HL-60 (cell line): ENCODE measurements at regions not wholly inside any gene's neighbourhood (a gene's known extent, or its start where the extent isn't known, plus 50 kb on each side); places are given as distances from the start of the nearest gene placed in this dataset.
A peak's percentile ranks its signal among the peaks of the same experiment; 100 is the strongest.

ENCODE experiments used
- DNase-seq, 2 experiments: peaks; one replicate each; pipeline ENCODE4 v3.0.0-alpha.2; 2010 to 2020; ENCODE audit warnings: low read depth in 1 of 2, low spot score in 1 of 2
- H3K27ac ChIP-seq: fragments of 250-450 bp; sonication (Bioruptor Pico); replicated peaks from 2 replicates; pipeline ENCODE4 v1.5.1; 2020; ENCODE audit warnings: mild to moderate bottlenecking, moderate library complexity
- H3K27me3 ChIP-seq: fragments of 250-450 bp; sonication (Bioruptor Pico); 2 replicates; pipeline ENCODE4 v1.5.1; 2021; ENCODE audit warnings: mild to moderate bottlenecking, moderate library complexity; ENCODE audit not compliant: insufficient read depth, poor library complexity, severe bottlenecking
- H3K4me3 ChIP-seq: replicated peaks from 2 replicates; pipeline ENCODE4 v1.5.1; 2011; ENCODE audit warnings: mild to moderate bottlenecking, control low read depth, low read length; ENCODE audit not compliant: insufficient read depth
- GABPA ChIP-seq: IDR thresholded peaks from 2 replicates; pipeline ENCODE4 v1.6.1; 2012; ENCODE audit warnings: low read depth
- POLR2AphosphoS5 ChIP-seq: IDR thresholded peaks from 2 replicates; pipeline ENCODE4 v1.6.1; 2012; ENCODE audit warnings: low read depth
- SPI1 ChIP-seq: IDR thresholded peaks from 2 replicates; pipeline ENCODE4 v1.6.1; 2012; ENCODE audit warnings: low read depth, mild to moderate bottlenecking, borderline replicate concordance
- TF ChIP-seq, protein P1 (sequence below): IDR thresholded peaks from one replicate; pipeline ENCODE4 v1.5.1; 2011; ENCODE audit warnings: low read length, control low read depth, inconsistent platforms; ENCODE audit not compliant: insufficient read depth
- TF ChIP-seq, protein P2 (sequence below): IDR thresholded peaks from 2 replicates; pipeline ENCODE4 v1.6.1; 2012; ENCODE audit warnings: low read depth; ENCODE audit not compliant: insufficient replicate concordance

DNA sequence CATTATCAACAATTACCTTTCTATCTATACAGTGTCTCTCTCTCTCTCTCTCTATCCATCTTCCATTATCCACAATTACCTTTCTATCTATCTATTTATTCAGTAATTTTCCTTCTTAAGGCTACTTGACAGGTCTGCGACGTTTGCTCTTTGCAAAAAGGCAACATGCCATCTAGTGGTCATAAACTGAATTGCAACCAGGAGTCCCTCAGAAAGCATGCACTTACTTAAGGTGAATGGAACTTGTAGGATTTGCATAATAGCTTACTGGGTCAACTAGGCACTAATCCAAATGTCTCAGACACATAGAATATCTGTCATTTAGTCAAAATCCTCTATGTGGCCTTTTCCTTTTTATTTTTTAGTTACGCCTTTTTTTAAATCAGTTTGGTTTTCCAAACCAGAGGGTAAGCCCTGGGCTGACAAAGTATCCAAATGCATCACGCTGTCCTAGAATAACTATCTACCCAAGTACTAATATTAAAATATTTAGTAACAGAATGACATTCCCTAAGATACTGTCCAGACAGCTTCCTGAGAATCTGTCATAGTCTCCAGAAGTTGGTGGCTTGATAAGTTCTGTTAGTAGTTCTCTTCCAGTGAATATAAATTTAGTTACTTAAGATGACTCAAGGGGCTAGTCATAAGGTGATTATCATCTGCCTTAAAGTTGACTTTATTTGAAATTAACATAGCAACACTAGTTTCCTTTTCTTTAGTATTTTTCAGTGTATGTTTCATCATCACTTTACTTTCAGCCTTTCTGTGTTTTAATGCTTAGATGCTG lies 208.3 kb downstream of the PPP1R3A start:
- no peak overlapping the region for H3K4me3 ChIP-seq
- peak; percentile 52 to 53 for DNase-seq
- H3K27ac ChIP-seq: no peak overlapping the region
- H3K27me3 ChIP-seq: no peaks in the 10 kb centered on the region
- TF ChIP-seq, protein P1, sequence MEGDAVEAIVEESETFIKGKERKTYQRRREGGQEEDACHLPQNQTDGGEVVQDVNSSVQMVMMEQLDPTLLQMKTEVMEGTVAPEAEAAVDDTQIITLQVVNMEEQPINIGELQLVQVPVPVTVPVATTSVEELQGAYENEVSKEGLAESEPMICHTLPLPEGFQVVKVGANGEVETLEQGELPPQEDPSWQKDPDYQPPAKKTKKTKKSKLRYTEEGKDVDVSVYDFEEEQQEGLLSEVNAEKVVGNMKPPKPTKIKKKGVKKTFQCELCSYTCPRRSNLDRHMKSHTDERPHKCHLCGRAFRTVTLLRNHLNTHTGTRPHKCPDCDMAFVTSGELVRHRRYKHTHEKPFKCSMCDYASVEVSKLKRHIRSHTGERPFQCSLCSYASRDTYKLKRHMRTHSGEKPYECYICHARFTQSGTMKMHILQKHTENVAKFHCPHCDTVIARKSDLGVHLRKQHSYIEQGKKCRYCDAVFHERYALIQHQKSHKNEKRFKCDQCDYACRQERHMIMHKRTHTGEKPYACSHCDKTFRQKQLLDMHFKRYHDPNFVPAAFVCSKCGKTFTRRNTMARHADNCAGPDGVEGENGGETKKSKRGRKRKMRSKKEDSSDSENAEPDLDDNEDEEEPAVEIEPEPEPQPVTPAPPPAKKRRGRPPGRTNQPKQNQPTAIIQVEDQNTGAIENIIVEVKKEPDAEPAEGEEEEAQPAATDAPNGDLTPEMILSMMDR: peak; percentile 88
- no peak for TF ChIP-seq GABPA
- no peak for TF ChIP-seq SPI1

DNA sequence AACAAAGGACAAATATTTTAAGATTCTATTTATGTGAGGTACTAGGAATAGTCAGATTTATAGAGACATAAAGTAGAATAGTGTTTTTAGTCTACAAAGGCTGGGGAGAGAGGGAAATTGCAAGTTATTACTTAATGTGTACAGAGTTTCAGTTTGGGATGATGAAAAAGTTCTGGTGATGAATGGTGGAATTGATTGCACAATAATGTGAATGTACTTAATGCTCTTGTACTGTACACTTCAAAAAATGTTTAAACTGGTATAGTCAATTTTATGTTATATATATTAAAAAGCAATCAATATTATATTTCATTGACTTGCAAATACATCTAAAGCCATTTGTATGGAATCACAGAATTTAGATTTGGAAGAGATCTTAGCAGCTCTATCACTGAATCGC lies 213.4 kb downstream of the PPP1R3A start:
- DNase-seq: no peak
- Histone ChIP-seq H3K4me3 (no peak overlapping the region), H3K27me3 (no peaks in the 10 kb centered on the region), H3K27ac (no peak overlapping the region)
- TF ChIP-seq POLR2AphosphoS5 (no peak), GABPA (no peak), SPI1 (no peak)
- TF ChIP-seq, protein P2, sequence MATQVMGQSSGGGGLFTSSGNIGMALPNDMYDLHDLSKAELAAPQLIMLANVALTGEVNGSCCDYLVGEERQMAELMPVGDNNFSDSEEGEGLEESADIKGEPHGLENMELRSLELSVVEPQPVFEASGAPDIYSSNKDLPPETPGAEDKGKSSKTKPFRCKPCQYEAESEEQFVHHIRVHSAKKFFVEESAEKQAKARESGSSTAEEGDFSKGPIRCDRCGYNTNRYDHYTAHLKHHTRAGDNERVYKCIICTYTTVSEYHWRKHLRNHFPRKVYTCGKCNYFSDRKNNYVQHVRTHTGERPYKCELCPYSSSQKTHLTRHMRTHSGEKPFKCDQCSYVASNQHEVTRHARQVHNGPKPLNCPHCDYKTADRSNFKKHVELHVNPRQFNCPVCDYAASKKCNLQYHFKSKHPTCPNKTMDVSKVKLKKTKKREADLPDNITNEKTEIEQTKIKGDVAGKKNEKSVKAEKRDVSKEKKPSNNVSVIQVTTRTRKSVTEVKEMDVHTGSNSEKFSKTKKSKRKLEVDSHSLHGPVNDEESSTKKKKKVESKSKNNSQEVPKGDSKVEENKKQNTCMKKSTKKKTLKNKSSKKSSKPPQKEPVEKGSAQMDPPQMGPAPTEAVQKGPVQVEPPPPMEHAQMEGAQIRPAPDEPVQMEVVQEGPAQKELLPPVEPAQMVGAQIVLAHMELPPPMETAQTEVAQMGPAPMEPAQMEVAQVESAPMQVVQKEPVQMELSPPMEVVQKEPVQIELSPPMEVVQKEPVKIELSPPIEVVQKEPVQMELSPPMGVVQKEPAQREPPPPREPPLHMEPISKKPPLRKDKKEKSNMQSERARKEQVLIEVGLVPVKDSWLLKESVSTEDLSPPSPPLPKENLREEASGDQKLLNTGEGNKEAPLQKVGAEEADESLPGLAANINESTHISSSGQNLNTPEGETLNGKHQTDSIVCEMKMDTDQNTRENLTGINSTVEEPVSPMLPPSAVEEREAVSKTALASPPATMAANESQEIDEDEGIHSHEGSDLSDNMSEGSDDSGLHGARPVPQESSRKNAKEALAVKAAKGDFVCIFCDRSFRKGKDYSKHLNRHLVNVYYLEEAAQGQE: no peak
- TF ChIP-seq, protein P1: no peak

DNA sequence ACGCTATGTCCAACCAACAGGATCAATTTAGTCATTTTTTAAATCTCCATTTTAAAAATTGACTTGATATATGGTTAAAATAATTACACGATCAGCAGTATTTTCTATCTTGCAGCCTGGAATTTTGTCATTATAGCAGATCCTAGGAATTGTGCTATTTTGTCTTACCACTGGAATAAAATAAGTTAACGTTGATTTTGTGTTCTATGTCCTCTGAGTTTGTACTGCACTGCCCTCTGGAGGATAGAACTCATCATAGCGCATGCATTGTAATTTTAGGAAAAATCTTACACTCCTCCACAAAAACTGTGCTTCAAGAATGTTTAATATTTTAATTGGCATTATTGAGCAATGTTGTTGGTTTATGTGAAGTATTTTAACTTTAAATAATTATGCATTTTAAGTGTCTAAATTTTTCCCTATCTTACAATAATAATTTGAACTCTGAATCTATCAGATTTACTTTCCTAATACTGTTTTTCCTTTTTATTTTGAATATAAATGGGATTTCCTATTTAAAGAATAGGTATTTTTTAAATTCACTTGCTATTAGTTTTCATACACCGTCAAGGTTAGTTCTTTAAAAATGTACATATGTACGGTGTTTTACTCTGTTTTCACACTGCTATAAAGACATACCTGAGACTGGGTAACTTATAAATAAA lies 220.1 kb downstream of the PPP1R3A start:
- DNase-seq: no peak
- TF ChIP-seq, protein P1: peak; percentile 55
- TF ChIP-seq SPI1 (no peak), POLR2AphosphoS5 (no peak)
- H3K27ac ChIP-seq: no peak overlapping the region
- H3K27me3 ChIP-seq: no peaks in the 10 kb centered on the region
- no peak overlapping the region for H3K4me3 ChIP-seq

DNA sequence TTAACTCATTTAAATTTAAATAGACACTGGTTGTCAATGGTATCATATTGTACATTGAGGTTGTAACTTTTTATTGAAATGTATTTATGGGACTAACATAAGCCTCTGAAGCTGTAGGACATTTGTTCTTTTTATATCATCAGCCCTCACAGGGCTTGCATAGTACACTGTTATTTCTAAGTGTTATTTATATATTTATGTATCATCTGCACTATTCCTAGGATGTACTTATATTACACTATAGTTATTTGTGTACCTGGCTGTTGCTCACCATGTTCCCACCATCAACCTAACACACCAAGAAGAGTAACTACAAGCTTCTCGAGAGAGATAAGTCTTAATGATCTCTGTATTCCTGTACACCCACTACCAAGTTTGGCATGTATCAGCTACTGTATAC lies 224.7 kb downstream of the PPP1R3A start:
- no peaks in the 10 kb centered on the region for H3K27me3 ChIP-seq
- H3K27ac ChIP-seq: no peak overlapping the region
- TF ChIP-seq, protein P1: no peak
- TF ChIP-seq GABPA (no peak), POLR2AphosphoS5 (no peak), SPI1 (no peak)
- TF ChIP-seq, protein P2: no peak
- no peak for DNase-seq
- no peak overlapping the region for H3K4me3 ChIP-seq
